CMK (cell line): ENCODE measurements at regions not wholly inside any gene's neighbourhood (a gene's known extent, or its start where the extent isn't known, plus 50 kb on each side); places are given as distances from the start of the nearest gene placed in this dataset.

Source experiments
- DNase-seq: peaks from one replicate; pipeline ENCODE4 v3.0.0-alpha.2; 2010; ENCODE audit warnings: low read depth

DNA sequence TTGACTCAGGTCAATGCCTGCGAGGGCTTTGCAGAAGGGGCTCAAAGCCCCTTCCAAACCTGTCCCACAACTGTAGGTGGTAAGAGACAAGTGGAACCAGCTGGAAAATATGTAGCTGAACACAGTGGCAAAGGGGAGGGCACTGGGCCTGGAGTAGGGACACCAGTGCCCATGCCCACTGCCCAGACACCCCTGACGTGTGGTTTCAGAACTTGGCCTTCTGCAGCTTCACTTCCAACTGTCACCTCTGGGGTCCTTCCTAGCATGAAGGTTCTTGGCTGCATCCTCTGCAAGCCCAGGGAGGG lies 233.1 kb upstream of the IRX1 start:
- no peak for DNase-seq

DNA sequence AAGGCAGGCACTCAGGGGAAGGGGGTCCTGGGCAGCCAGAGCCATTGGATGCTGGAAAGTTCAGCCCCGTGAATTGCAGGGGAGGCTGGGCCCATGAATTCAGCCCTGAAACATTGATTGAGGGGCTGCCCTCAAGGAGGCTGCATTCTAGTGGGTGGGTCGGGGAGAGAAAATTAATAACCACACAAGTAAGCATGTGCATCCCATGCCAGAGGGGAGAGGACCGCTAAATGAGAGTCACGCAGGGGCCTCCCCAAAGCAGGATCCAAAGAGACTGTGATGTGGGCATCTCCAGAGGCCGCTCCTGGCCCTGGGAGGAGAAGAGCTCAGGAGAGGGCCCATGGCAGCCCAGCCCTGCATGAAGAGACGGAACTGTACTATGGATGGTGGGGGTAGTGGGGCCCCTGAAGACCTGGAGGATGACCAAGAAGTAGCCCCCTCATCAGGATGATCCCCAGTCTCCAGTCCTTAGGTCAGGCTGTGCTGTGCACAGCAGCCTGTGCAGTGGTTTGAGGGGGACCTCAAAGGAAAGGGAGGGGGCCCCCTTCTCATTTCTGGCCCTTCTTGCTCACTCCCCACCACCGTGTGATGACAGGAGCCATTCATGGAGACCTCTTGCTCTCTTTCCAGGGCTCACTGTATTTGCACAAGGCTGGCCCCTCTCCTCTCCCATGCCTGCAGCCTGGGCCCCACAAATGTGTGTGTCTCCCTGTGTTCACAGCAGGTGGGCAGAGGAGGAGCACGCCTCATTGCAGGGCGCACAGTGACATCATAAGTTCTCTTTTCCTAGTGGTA lies 233.6 kb upstream of the IRX1 start:
- DNase-seq = no peak

DNA sequence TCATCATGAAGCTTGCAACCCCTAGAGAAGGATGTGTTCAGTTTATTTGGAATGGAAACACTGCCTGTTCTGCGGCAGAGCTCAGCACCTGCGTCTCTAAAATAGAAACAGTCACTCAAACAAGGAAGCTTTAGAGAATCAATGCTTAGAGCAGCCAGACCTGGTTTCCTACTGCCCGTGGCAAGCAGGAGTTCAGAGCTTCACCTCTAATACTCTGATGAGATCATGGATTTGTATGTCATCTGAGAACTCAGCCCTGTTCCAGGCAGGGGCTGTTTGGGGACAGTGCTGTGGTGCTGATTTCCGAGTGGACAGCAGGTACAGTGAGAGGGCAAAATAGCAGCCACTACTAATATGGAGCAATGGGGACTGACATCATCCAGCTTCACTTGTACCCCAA lies 236.0 kb upstream of the IRX1 start:
- no peak for DNase-seq

DNA sequence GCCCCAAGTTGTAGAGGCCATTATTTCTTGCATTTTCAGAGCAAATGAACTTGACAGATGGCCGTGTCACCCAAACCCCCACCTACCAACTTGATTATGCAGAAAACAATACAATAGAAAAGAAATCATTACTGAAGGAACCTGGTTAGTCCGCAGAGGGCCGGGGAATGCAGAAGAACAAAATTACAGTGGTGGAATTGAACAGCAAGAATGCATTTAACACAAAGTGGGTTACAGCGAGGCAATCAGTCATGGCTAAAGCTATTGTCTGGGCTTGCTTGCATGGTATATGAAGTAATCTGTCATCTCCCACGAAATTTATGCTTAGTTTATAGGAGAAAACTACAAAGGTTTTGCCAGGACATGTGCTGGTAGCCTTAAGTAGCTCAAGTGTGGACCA lies 238.3 kb upstream of the IRX1 start:
- DNase-seq = no peak

DNA sequence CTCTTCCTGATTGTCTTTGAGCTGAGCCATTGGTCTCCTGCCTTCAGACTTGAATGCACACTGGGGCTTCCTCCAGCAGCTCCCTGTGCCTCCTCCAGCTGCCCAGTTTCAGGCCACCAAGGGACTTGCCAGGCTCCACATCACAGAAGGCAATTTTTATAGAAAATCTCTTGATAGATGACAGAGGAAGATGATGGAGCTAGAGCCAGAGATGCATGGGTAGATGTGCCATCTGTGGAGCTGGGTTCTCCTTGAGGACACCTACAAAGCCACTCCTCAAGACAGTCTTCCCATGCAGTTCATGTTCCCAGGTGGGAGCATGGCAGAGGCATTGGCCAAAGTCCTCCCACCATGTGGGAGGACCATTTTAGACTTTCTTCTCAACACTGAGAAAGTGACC lies 239.6 kb upstream of the IRX1 start:
- DNase-seq = no peak

DNA sequence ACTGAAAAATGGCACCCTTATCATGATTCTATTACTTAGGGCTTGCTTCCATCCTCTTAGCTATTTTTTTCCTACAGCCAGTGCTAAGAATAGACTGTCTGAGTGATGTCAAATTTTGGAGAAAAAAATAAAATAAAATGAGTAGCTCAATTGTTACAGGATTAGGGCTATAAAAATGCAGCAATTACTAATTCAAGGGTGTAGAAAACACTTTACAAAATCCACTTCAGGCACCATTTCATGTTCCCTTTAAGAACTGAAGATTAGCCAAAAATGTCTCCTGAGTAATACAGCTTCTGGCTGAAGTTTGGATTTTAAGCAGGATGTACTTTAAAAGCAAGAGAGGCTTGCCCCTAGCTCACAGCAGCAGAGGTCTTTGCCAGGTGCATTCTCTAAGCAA lies 240.5 kb upstream of the IRX1 start:
- DNase-seq = no peak

DNA sequence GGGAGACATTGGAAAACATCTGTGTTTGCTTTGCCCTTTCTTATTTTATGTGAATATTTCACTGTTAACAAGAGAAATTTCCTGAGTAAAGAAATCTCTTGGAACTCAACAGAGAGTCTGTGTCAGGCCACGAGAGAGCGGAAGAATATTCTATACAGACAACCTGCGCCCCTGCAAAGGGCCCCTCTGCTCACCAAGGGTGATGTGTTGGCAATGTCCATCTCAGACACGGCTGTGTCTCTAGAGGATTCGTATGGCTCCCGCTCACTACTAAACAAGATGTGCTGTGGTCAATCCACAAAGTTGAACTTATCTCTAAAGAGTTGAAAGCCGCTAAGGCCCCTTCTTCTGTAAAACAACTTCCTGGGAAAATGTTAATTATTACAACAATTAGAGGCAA lies 241.0 kb upstream of the IRX1 start:
- DNase-seq = no peak

DNA sequence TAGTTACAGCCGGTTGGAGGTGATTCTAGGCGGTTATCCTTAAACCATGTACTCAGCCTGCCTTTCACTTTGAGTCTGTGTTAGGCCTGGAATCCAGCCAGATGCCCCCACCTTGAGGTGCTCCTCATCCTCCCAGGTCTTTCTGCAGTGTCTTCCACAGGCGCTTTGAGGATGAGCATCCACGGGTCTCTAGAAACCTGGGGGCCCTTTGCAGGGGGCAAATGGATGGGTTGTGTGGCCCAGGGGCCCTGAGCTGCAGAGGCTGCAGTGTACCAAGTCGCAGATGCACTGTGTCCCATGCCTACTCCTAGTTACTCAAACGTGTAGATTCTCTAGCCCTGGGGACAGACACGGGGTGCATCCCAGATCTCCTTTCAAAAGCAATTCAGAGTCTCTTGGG lies 242.1 kb upstream of the IRX1 start:
- DNase-seq = no peak

DNA sequence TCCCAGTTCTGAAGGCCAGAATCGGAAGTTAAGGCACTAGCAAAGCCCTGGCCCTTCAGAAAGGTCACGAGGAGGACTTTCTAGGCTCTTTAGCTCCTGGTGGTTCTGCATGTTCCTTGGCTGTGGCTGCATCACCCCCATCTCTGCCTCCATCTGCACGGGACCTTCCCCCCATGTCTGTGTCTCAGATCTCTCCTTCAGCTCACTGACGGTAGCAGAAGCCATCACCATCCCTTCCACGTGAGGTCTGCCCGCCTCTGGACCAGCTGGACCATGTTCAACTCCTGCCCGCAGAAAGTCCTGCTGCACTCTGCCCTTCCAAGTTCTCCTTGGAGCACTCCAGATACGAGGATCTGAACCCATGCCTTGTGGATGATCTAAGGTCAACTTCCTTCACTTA lies 242.9 kb upstream of the IRX1 start:
- no peak for DNase-seq

DNA sequence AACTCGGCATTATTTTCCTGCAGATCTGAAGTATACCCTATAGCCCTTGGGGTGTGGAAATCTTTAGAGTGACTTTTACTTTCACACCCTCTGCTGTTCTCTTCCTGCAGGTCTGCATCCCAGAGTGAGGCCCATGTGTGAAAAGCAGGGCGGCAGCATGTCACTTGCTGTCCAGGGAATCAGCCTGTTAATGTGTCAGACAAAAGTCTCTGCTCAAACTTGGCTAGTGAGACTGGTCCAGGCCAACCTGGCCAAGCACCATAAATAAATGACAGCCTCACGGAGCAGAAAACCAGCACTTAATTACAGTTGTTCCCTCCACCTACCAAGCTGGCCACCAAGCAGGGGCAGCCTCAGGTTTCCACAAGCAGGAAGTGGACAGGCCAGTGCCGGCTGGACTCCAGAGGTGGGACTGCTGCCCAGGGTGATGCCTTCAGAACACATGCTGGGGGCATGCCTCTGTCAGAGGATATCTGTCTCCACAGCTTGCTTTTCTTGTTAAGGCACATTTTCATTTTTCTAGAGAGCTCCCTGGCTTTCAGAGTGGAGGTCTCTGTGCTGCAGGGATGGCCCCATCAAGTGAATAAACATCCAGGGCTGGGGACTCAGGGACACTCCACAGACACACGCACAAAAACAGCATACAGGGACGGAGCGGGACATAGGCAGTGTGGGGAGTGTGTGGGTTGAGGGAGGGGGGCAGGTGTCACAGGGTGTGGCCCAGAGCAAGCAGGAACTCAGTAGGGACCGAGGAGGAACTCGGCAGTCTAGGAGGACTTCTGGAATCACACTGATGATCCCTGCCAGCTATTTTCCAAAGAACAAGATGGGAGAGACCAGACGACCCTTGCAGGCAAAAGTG lies 243.8 kb upstream of the IRX1 start:
- no peak for DNase-seq

DNA sequence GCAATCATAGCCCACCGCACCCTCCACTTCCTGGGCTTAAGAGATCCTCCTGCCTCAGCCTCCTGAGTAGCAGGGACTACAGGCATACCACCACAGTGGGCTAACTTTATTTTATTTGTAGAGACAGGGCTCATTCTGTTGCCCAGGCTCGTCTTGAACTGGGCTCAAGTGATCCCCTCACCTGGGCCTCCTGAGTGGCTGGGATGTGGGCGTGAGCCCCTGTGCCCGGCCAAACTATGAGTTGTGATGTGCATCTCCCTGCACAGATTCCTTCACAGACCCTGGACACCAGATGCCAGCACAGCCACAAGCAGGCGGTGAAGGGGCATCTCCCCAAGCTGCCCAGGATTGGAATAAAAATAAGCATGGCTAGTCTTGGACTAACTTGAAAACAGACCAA lies 244.9 kb upstream of the IRX1 start:
- DNase-seq = no peak

DNA sequence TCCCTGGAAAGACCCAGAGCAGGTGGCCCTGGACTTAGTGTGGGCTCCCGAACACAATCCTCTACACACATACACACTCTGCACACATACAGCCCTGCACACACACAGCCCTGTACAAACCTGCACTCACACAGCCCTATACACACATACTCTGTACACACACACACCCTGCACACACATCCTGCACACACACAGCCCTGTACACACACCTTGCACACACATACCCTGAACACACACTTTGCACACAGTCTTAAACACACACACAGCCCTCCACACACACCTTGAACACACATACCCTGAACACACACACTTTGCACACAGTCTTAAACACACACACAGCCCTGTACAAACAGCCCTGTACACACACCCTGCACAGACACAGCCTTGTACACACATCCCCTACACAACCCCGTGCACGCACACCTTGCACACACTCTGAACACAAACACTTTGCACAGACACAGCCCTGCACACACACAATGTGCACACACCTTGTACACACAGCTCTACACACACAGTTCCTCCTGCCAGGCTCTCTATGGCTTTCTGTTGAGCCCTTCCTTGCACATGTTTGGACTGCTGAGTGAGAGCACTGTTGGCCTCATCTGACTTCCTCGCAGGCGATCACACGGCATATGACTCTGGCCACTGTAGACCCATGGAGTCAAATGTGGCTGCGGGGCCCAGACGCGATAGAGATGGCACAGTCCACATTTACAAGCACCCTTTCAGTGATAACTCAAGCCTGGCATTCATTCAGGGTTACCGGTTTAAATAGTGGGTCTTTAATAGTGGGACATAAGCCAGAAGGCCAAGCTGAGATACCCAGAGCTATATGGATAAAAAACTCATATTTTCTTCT lies 245.7 kb upstream of the IRX1 start:
- no peak for DNase-seq

DNA sequence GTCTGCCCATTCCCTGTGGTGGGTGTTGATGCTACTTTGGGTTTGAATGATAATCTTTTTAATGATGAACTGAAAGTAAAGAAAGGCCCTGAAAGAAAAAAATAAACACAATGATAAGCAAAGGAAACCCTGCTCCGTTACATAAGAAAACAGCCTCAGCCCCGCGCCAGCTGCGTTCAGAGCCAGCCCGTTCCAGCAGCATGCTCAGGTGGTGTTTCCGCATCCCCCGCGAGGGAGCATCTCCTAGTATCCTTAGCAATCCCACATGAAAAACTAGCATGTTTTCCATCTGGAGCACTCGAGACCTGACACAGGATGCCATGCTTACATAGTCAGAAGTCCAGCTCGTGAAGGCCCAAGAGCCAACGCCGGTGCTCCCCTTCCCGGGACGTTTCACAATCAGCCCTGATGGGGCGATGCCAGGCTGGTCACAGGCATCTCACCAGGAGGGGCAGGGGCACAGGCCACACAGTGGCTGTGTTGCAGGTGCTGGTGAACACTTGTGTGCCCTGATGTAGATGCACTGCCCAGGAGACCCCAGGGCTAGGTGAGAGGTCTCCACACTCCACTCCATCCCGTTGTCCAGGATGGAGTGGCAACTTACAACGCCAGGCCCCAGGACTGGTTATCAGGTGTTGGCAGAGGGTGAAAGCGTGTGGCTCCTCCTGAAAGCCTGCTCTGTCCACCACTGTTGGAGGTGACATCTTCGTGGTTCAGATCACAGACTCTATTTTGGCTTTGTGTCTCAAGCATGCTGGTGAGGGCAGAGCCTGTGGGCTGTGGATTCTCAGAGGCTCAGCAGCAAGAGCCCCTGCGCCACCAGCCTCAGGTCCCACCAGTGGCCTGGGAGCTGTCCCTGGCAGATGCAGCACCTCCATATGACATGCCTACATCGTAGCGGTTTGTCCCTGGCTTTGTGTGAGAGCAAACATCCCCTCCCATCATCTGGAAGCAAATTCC lies 246.8 kb upstream of the IRX1 start:
- DNase-seq = no peak

DNA sequence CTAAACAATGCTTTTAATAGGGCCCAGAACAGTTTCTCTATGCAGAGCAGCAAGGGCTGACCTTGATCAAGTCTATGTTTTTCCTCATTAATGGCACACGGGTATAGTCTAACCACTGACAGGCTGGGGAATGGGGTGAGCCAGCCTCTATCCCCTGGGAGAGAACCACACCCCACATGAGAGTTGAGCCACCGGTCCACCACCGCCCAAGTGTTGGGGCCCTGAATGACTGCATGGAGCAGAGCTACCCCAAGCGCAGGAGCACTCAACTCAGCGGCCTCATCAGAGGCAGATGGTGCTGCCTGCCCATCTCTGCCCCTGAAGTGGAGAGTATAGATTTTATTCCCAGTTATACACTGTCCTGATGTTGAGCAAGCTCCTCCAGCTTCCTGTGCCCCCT lies 247.9 kb upstream of the IRX1 start:
- DNase-seq = no peak

DNA sequence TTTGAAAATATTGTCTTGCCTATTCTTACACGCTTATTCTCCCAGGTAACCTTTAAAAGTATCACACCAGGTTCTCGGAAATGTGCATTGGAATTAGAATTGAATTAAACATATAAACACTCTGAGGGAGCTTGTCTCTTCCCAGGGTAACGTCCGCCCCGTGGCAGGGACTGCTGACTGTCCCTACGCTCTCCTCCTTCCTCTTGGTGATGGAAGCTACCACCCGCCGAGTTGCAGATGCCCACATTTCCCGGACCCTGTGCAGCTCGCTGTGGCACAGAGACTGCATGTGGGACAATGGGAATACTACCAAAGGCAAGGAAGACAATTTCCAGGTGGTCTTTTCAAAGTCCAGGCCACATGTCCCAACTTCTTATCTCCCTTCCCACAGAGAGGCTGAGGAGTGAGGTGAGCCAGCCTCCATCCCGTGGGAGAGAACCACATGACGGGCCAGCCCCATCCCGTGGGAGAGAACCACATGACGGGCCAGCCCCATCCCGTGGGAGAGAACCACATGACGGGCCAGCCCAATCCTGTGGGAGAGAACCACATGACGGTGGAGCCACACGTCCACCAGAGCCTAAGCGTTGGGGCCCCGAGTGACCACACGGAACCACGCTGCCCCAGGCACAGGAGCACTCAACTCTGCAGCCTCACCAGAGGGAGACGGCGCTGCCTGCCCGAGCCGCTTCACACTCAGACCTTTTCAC lies 249.4 kb upstream of the IRX1 start:
- DNase-seq = no peak

DNA sequence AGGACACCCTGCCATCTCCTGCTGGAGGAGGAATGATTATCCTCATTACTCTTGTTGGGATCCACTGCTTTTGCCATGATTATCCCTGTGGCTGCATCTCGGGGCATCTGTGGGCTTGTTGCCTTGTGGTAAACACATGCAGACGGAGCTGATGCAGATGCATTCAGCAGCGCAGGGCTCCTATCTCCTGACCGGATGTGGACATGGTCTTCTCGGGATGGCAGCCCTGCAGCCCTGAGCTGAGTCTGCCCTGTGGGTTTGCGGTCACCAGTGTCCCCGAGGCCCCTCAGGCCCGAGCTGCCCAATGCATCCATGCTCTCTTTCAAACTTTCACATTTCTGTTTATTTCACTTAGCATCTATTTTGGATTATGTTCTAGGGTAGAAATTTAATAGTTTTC lies 250.4 kb upstream of the IRX1 start:
- no peak for DNase-seq

DNA sequence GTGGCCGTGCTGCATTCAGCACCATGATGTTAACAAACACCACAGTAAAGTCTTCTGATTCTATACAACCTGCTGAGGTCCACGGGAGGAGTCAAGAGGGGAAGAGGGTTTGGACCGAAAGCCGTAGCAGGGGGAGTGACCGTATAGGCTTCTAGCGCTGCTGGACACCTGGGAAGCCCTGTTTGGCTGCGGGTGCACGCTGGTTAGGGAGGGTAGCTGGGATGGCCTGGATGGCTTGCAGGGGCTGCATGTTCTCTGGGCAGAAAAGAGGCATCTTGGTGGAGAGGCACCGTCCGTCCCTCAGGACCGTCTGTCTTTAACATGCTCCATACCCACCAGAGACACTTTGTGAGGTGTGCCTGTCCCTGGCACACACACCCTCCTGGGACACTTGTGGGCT lies 251.0 kb upstream of the IRX1 start:
- no peak for DNase-seq

DNA sequence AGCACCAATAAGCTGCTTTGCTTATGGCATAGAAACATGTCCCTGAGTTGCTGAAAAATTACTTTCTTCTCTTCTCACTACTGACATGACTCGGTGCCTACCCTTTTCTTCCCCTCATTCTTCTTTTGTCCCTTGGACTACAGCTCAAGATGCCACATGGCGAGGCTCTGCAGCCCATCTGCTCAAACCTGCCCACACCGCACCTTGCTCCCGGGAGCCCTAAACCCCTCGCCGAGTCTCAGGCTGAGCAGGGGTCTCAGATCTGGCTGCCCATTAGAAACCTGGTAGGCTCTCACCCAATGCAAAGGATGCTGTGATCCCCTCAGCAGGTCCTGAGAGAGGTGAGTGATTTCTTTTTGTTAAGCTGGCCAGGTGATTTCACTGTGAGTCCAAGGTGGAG lies 251.7 kb upstream of the IRX1 start:
- no peak for DNase-seq

DNA sequence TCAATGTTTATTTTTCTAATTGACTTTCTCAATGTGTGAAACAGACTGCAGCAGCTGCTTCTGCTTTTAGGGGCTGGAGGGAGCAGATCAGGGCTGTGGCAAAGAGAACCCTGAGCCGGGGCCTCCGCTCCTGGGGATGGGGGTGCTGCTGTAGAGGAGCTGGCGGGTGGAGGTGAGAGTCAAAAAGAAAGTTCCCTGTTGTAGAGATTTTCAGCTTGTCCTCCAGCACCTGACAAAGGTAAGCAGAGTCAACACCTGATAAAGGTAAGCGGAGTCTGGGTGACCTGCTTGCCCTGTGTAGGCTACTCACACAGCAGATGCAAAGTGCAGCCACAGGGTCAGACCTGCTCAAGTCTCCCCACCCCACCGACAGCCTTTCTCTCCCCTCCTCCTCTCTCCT lies 252.4 kb upstream of the IRX1 start:
- DNase-seq = no peak

DNA sequence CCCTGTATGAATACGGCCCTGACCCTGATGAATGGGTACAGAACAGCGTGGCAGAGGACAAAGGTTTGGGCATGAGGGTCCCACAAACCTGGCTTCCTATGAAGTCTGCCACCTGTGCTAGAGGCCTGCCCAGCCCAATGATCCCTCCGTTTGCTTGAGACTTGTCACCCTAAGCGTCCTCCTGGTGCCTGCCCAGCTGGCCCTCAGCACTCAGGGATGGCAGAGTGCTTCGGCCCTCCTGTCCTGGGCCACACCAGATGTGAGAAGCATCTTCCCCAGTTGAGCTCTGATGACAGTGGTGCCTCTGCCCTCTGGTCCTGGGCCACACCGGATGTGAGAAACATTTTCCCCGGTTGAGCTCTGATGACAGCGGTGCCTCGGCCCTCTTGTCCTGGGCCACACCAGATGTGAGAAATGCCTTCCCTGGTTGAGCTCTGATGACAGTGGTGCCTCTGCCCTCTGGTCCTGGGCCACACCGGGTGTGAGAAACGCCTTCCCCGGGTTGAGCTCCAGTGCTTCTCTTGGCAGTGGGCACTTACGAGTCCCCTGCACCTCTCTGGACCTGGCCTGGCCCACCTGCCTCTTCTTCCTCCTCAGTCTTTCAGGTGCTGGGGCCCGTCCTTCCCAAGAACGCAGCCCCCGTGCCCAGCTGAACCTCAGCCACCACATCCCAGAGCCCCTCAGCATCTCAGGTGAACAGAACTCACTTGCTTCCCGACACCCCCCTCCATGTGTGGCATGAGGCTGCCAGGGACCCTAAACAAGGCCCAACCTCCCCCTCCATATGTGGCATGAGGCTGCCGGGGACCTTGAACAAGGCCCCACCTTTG lies 253.1 kb upstream of the IRX1 start:
- DNase-seq = no peak
